HG03175 (cell line): ENCODE measurements at regions not wholly inside any gene's neighbourhood (a gene's known extent, or its start where the extent isn't known, plus 50 kb on each side); places are given as distances from the start of the nearest gene placed in this dataset.

Source experiments
- ATAC-seq: cut with Tn5 transposase; IDR thresholded peaks from one replicate; pipeline ENCODE4 v1.9.1; 2021; ENCODE audit warnings: mild to moderate bottlenecking, moderate library complexity; ENCODE audit not compliant: unreplicated experiment

DNA sequence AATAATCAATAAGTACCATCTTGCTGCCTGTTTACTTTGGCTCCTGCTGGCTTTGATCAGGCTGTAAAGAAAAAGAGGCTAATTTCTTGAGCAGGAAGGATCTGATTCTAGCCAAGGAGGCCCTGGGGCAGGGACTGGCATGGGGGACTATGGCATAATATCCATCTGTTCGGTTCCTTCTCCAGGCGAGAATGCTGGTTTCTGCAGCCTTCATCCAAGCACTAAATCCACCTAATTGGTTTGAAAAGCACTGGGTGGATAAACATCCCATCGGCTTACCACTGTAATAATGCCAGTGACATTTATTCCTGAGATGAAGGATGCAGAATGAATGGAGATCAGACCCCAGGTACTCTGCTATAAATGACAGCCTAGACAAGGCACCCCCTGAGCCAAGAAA lies 180.0 kb upstream of the ASIC2 start:
- ATAC-seq: no peak

DNA sequence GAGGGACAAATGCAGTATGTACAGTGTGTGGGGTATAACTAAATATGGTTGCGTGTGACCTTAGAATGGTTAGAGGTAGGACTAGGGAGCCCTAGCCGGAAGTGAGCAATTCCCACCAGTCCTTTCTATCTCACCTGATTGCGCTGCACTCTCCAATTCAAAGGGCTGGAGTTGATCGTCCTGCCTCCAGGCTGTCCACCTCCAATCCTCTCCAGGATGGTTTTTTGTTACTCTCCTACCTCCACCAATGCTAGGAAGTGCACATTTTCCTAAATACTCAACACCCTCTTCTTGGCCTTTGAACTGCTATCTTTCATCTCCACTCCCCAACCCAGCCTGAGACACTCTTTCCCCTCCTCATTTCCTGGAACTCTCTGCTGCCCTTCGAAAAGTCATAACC lies 181.7 kb upstream of the ASIC2 start:
- no peak for ATAC-seq

DNA sequence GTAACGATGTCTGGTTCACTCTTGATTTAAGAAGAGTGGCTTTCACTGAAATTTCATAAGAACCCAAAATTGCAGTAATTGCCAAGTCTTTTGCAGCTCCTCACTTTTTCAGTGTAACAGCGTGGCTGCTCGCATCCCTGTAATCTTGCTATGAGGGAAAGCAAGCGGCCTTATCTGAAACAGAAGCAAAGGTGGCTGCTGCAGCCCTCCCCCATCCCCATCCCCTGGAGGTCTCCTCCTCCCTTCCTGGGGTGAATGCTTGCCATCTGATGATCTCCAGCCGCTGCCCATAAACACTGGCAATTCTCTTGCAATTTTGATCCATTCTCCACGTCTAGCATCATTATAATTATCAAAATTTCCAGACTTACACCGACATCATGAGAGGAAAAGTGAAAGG lies 182.5 kb upstream of the ASIC2 start:
- ATAC-seq: no peak

DNA sequence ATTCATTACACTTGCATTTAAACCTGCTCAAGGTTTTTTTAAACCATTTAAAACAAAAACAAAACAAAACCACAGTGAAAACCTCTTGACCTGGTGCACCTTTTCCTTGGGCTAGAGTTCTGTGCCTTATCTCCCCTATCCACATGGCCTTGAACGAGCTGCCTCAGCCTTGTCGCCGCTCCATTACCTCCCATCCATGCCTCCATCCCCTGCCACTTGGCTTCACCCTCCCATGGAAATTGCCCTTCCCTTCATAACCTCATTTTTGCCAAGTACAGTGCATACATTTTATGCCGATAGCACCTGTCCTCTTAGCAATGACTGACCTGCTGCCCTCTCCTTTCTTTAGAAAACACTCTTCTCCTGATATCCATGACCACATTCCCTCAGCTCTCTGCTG lies 188.6 kb upstream of the ASIC2 start:
- no peak for ATAC-seq

DNA sequence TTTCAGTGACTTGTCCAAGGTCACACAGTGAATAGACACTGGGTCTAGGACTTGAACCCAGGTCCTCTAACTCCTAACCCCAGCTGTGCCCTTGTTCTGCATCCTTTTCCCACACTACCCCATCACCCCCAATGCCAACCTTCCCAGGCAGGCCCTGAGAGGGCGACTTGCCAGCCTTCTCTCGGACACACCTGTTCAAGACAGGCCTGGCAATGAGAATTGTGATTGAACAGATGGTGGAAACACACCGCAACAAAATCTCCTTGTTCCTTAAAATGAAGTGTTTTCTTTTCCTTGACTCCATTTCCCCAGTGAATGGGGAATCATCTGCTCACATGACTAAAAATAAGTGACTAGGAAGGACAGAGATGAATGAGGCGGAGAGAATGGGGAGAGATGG lies 189.5 kb upstream of the ASIC2 start:
- no peak for ATAC-seq

DNA sequence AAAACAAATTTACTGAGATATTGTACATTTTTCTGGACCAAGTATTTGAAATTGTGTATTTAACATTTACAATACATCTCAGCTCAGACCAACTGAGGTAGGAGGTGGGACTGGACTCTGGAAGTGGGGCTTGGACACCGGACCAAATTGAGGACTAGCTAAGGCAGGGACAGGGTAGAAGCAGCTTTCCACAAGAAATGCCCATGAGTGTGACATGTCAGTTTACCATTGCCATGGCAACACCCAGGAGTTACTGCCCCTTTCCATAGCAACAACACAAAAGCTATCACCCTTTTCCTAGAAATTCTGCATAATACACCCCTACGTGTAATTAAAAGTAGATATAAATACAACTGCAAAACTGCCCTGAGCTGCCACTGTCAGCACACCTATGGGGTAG lies 191.5 kb upstream of the ASIC2 start:
- no peak for ATAC-seq

DNA sequence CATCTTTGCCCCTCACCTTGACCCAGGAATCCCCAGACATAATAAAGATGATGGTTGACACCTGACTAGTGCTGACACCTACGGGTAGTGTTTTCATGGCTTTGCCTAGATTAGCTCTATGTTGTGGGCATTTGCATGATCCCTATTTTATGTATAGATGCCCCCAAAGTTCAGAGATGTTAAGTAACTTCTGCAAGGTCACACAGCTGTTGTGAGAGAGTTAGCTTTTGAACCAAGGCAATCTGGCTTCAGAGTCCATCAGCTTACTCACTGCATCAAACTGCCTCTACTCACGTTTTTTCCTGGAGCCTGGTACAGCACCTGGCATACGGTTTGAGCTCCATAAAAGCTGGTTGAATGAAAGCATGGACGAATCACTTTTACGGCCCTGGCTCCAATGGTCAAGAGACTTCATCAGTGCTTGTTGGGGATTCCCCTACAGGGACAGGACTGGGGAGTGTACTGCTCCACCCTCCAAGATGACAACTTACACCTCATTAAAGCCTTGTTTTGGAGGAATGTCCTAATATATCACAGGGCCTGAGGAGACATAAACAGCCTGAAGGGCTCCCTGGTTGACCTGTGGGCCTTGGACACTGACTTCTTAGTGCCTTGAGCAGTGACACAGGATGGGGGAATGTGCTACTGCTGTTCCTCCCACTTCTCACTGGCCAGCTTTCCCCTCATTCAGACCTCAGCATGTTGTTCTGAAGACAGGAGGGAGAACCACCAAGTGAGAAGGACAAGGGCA lies 193.2 kb upstream of the ASIC2 start:
- no peak for ATAC-seq

DNA sequence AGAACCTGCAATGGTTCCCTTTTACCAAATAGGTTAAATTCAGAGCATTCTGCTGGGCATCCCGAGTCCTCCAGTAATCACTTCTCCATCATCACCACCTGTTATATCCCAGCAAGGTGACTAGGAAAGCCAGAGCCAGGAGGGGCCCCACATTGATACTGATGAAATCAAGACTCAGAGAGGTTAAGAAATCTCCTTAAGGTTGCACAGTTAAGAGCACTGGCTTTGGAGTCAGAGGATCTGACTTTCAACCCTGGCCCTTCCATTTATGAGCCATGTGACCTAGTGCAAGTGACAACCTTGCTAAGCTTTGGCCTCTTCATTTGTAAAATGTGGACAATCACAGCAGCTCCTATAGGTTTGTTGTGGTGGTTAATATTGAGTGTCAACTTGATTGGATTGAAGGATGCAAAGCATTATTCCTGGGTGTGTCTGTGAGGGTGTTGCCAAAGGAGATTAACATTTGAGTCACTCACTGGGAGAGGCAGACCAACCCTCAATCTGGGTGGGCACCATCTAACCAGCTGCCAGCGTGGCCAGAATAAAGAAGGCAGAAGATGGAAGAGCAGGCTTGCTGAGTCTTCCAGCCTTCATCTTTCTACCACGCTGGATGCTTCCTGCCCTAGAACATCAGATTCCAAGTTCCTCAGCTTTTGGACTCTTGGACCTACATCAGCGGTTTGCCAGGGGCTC lies 194.2 kb upstream of the ASIC2 start:
- ATAC-seq: no peak

DNA sequence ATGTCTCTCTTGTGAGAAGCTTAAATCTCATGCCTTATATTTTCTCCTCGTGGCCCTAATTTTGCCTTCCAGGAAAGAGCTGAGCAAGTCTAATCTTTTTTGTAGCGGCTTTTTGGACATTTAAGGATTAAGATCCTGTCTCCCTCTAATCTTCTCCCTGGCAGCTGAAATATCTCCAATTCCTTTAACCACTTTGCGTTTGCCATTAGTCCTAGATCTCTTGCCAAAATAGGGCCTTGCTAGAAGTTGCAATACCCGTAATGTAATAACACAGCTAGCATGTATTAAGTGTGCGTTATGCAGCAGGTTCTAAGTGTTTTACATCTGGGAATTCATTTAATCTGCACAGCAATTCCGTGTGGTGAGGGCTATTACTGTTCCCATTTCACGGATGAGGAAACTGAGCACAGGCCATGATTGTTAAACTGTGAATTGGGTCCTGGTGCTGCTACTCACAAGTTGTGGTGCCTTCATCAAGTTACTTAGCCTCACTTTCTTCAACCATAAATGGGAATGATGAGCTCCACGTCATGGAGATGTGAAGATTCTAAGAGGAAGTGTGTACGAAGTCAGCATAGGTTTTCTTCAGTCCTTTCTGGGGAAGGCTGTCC lies 198.9 kb upstream of the ASIC2 start:
- no peak for ATAC-seq

DNA sequence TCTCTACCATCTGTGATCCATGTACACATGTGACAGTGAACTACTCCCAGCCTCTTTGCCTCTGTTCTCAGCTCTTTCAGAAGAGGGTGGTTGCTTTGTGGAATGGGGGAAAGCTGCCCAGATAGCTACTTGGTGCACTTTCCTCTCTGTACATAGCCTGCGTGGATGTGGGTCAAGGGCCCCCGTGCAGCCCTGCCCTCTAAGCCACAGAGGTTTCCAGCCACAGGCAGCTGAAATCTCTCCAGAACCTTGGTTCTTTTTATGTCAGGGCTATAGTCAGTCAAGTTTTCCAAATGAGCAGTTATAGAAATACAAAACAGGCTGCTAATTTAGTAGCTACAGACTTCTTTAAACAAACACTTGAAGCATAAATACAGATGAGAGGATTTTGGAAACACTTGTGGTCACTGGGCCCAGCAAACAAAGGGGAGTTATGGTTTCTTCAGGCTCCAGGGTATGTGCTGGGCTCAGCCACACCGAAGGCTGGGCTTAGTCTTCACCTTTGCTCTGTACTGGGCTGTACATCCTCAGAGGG lies 199.7 kb upstream of the ASIC2 start:
- ATAC-seq: no peak

DNA sequence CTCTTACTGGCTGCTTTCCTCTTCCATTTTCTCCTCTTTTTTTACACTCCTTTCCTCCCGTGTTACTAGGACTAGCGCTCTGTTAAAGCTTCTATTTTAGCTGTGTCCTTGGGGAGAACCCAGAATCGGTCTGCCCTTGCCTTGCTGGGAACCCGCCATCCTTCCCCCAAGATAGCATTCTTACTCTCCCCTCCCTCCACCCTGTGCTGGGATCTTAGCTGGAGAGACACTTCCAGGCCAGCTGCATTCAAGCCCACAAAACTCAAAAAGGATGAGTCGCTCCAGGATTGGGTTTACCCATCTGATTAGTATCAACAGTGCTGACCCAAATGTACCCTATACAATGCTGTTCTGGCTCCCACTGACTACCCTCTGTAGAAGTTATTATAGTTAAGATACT lies 200.5 kb upstream of the ASIC2 start:
- ATAC-seq: no peak

DNA sequence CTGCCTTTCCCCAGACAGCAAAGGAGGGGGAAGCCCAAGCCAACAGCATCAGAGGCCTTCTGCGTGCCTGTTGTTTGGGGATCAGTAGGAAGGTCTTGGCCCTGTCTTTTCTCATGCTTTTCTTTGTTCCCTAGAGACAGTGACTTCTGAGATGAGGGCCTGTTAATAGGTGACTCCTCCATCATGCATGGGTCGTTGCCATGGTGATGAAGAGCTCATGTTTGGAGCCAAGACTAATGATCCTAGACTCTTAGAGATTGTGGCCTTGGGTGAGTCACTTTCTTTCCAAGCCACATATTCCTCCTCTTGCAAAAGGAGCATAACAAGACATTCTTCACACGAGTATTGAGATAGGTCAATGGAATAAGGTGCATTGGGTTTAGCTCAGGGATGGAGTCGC lies 201.1 kb upstream of the ASIC2 start:
- no peak for ATAC-seq

DNA sequence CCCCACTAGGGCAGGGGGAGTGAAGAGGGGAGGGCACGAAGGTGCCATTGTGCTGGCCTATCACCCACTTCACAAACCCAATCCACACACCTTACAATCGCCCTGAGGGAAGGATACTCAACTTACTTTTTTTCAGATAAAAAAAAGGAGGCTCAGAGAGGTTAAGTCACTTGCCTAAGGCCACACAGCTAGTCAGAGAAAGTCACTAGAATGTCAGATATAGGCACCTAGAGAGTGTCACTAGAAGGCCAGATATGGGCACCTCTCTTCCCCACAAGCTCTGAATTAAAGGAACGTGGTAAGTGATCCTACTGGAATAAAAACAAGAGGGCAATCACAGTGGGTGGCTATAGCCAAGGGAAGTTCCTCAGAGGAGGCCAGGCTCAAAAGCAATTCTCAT lies 204.5 kb upstream of the ASIC2 start:
- ATAC-seq: no peak

DNA sequence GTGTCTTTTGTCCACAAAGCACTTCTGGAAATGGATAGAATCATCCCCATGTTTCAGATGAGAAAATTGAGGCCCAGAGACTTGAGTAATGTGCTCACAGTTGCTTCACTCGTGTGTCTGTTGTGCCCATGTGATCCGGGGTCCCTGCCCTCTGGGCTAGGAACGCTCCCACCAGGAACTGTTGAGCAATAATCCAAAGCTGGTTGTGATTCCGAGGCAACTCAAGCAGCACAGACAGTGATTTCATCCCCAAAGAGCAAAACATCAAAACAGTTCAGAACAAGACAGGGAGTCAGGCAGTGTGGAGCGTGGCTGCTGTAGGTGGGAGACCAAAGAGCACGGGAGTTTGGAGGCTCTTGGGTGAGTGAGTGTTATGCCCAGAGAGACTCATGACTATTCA lies 205.0 kb upstream of the ASIC2 start:
- no peak for ATAC-seq

DNA sequence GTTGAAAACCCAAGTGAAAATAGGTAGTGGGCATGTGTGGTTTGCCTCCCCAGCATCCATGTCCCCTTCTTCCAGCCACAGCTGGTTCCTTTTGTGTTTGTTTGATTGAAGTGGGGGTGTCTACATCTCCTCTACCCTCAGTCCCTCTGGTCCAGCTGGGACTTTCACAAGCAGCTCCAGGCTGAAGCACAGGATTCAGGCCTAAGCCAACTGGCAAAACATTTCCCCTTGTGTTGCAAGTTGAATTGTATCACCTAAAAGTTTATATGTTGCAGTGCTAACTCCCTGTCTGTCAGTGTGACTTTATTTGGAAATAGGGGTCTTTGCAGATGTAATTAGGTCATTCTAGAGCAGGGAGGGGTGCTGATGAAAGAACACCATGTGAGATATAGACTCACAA lies 205.9 kb upstream of the ASIC2 start:
- ATAC-seq: no peak

DNA sequence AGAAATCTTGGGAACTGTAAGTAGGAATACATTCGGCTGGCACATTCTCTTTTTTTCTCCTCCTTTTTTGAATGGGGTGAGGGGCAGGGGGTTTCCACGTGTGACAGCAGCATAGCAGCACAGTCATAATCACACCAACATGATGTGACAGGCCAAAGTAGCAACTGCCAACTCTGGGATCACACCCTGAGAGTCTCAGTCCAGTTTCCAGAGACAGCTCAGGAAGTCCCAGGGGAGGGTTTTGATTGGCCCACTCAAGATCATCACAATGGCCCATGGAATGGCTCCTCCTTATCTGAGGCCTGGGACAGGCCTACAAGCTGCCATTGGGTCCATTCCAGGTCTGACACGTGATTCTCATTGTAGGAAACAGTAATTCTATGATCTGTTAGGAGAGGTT lies 207.1 kb upstream of the ASIC2 start:
- no peak for ATAC-seq

DNA sequence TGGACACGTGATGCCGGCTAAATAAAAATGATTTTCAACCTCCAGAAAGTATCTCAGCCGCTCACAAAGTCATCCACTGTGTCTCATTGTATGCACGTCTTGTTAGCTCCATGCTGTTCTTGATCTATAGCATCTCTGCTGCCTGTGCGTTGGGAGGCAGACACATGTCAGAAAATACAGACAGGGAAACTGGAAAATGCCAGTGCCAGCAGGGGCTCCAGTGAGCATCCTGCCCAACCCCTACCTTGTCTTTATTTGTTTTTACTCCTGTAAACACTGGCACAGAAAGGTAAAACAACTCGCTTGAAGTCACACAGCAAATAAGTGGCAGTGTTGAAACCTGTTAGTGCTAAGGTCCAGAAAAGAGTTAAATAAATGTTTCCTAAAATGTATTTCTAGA lies 208.1 kb upstream of the ASIC2 start:
- ATAC-seq: no peak

DNA sequence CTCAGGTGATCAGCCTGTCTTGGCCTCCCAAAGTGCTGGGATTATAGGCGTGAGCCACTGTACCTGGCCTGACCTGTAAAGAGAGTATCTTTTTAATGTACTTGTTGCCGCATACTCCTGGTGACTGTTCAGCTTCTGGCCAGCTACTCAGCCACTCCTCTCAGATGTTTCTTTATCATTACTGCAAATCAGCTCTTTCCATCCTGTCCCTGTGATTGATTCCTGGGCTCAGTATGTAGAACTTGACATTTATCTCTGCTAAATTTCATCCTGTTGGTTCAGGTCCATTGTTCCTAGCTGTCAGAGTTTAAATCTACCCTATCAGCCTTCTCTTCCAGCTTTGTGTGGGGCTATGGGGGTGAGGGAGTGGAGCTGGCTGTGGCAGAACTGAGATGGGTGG lies 211.5 kb upstream of the ASIC2 start:
- no peak for ATAC-seq

DNA sequence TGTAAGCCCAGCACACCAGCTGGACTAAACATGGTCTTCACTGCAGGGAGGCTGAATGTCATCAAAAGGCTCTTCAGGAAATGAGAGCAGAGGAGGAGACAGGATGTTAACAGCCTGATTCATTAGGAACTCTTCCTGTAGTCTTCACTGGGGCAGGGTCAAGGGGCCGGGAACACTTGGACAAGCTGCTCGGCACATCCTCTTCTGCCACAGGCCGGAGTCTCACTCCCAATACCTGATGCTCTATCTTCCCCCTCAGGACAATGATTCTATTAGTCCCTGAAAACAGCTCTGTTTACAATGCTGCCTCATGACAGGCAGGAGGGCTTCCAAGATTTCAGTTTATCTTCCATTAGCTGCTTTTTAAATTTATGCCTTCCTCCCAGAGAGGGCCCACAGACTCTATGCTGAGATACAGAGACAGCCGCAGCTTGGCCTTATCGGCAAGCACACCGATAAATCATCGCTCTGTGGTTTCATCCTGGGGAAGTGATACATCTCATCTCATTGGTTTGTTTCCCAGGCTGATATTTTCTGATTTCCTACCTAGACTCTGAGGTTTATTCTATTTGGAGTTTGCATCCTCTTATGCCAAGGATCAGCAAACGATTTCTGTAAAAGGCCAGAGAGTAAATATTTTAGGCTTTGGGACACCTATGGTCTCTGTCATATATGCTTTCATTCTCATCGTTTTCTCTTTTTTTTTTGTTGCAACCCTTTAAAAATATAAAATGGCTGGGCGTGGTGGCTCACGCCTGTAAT lies 214.0 kb upstream of the ASIC2 start:
- ATAC-seq: no peak

DNA sequence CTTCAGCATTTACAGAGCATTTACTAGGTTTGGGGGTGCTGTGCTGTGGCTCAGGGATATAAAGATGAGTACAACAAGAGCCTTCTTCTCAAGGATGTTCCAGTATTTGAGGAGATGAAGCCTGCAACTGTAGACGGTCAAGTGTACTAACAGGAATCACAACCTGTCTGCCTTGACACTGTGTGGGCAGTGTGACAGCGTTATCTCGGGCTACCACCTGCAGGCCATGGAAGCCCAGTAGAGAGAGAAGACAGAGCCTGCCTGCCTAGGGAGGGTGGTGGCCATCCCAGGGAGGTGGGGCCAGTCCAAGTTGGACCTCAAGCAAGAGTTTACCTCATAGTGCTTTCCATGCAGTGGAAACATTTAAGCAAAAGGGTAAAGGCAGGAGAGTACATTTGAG lies 215.1 kb upstream of the ASIC2 start:
- ATAC-seq: no peak

DNA sequence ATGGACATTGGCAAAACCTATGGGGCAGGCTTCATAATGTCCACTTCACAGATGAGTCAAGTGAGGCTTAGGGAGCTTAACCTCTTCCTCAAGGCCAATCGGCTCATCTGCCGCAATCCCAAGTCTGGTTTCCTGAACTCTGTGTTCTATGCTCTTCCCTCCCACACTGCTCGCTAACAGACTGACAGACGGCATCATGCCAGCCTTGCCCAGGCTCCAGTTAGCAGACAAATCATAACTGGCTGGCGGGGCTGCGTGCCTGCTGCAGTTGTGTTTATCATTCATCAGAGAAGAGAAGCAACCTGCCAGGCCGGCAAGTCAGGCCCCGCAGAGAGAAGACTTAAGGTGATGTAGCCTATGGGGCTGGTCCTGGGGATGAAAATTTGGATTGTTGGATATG lies 216.2 kb upstream of the ASIC2 start:
- no peak for ATAC-seq
